Frontal cortex (tissue), 3 donors: ENCODE measurements at regions not wholly inside any gene's neighbourhood (a gene's known extent, or its start where the extent isn't known, plus 50 kb on each side); places are given as distances from the start of the nearest gene placed in this dataset.

Experiments
- DNase-seq, 2 donors: peaks; one replicate each; pipeline ENCODE4 v3.0.0; 2012; ENCODE audit warnings: low spot score in 2 of 2
- FAIRE-seq: peaks from 2 replicates; lab custom pipeline; 2012; peaks lifted over from hg19 to GRCh38; lab: Jason Lieb, UNC
- donor health status: control.
- donor health status: control.
- donor health status: control.

DNA sequence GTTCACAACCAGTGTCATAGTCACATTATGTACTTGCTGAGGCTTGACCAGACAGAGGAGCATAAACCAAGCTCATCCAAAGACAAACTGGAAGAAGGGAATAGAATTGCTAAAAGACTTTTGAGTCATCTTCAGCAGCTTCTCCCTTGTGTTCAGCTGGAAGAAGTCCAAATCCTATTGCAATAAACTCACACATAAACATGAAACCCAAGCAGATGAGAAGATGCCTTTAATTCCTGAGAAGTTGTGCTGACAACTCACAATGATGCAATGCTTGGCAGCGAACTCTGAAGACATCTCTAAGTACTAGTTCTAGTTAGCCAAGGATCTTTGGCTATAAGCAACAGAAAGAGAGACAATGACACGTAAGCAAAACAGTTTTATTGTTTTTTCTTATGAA, 642.1 kb downstream of the KCTD16 start:
- FAIRE-seq, result no peak
- no peak for DNase-seq

DNA sequence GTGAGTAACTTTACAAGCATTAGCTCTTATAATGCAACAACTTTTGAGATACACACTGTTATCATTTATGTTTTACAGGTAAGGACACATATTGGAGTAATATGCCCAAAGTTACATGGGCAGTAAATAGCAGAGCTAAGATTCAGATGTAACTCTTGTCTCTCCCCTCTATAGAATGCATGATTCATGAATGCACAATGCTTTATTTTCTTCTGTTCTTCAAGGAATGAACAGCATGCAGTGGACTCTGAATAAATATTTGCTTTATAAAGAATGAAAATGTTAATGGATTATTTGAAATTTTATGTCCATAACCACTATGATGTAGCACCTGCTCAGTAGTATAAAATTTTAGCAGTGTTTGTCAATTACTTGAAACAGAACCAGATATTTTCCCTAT, 629.5 kb downstream of the KCTD16 start:
- no peak for FAIRE-seq
- no peak for DNase-seq

DNA sequence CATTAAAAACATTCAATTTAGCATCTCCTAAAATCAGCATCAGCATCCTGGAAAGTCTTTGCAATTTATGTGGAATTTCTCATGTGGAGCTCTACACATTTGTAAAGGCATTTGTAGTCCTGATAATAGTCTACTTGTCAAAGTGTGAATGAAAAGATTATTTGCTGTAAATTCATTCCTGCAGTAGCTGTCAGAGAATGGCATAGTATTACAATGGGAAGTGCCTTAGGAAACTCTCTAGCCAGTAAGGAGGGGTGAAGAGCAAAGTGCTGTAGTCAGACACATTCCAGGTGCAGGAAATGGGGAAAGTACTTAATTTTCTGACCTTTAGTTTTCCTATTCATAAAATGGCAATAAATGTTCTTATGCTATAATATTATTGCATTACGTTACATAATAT, 627.9 kb downstream of the KCTD16 start:
- FAIRE-seq (no peak), DNase-seq (no peak)

DNA sequence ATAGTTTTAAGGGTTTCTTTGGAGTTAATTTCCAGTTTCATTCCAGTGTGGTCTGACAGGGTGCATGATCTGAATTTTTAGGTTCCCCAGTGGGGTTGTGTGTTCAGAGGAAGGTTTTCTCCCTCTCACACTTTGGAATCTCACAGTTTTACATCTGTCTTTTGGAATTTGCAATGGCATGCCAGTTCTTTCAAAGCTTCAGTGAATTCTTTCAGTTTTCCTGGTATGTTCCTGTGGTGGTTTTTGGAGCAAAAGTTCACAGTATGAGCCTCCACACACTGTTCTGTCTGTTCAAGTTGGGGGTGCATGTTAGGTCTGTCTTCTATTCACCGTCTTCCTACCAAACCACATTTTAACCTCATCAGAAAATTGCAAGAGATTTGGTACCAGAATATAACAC, 624.2 kb downstream of the KCTD16 start:
- FAIRE-seq (no peak), DNase-seq (no peak)

DNA sequence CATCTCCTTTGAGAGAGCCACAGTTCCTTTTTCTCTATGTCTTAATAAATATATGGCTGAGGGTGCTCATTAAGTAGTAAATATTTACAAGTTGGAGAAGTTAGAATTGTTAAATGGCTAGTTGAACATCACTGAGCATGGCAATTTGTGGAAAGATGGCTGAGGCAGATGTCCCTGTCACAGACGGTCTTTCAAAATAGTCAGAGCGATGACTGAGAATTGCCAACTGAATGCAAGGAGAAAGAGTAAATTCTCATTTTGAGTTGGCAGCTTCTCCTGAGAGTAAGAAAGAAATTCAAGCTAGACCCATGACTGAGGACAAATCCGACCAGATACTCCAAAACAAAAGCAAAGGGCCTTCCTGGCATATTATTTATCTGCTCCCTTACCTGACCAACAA, 617.9 kb downstream of the KCTD16 start:
- no peak for DNase-seq
- no peak for FAIRE-seq

DNA sequence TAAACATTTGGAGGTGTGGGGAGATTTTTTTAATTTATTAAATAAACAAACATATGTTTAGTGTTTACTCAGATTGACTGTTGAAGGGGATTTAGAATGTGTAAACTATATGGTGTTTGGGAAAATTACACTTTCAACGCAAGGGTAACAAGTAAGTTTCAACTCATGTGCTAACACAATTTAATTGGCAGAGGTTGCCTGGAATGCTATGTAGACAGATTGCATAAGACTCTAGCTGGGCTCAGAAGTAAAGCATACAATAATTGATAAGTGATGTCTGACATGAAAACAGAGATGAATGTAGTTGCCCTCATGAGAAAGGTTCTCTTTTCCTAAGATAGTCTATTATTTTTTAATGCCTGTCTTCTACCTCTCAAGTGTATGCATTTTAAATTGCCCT, 617.4 kb downstream of the KCTD16 start:
- DNase-seq (no peak), FAIRE-seq (no peak)

DNA sequence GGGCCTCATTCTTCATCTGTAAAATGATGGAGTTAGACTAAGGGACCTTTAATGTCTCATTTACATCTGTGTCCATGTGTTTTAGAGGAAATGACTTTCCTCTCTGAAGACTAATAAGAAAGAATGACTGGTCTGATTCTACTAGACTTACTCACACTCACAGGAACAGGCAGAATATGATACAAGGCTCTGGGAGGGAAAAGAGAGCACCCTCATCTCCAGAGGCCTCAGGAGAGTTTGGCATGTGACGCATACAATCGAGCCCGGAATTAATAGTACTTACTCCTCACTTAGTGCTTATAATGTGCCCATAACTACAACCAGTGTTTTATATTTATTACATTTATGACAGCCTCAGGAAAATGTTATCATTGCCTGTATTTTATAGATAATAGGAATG, 608.7 kb downstream of the KCTD16 start:
- FAIRE-seq, result no peak
- DNase-seq, result no peak

DNA sequence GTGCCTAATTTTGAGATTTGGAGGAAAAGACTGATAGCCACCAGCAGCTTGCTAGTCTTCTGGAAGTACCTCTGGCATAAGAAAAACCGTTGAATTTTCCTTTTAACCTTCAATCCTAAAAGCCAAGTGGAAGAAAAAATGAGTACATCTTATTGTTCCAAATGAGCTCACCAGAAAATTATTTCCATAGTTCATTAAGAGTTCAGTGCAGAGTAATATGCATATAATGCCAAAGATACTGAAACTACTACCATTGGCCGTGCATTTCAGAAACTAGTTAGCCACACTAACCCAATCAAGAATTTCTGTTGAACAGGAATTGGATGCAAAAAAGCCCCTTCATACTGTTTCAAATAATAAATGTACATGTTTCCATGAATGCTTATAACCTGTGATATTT, 607.9 kb downstream of the KCTD16 start:
- DNase-seq (no peak), FAIRE-seq (no peak)

DNA sequence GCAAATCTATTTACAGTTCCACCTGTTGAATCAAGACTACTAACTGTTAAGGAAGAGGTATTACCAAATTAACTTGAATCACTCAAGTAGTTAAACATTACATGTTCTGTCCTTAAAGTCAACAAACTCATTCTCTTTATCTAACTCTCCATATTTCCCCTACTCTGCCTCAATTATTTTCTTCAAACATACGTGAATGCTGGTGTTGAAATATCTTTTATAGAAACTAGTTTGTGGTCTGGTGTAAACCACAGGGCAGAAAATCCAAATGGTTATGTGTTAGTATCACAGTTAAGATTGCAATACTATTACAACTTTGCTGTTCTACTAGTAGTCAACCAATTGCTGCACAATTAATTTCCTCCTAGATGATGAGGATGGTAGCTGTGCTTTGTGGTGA, 603.5 kb downstream of the KCTD16 start:
- FAIRE-seq (no peak), DNase-seq (no peak)

DNA sequence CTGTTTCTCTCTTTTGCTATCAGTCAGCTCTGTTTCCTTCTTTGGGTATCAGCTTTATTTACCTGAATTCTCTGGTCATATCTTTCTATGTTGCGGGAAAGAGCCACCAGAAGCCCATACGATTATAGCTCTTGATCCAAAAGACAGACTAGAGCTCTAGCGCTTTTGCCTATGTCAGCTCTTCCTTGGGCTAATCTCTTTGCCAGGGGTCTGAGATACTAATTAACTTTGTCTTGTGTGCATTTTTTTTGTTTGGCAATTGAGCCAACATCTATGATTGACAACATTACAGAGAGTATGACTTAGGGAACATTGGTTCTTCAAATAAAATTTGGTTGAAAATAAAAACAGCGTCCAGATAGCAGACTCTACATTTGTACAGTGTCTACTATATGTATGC, 603.0 kb downstream of the KCTD16 start:
- DNase-seq, result no peak
- no peak for FAIRE-seq

DNA sequence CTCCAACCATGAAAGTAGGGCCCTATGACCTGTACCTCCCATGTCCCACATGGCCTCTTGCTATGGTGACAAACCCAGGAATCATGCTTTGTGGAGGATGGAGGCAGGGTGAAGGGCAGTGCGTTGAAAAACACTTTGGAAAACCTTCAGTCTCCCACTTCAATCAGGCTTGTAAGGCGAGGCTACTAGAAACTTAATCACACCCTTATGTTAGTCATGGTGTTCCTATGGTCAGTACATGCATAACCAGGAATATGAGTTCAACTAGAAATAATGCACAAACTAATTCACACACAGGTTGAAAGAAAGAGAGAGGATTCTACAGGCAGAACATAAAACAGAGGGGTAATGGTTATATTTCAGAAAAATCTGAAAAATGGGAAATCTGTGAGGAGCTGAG, 601.1 kb downstream of the KCTD16 start:
- no peak for FAIRE-seq

DNA sequence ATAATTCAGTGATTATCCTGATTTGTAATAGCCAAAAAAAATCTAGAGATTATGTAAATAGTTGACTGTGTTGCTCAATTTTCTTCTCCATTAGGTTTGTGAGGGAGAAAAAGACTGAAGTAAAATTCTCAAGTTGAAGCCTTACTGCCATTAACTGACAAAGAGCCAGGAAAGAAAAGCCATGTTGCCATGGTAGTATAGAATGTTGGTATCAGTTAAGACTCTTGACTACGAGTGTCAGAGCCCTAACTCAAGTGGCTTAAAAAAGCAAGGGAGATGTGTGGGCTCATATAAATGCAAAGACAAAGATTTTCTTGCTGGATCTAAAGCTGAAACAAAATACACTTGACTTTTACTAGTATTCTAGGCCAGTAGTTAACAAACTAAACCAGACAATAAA, 571.7 kb downstream of the KCTD16 start:
- no peak for FAIRE-seq
- DNase-seq, result no peak

More for the DNA sequence above, 601.1 kb downstream of the KCTD16 start:
- no peak for DNase-seq

DNA sequence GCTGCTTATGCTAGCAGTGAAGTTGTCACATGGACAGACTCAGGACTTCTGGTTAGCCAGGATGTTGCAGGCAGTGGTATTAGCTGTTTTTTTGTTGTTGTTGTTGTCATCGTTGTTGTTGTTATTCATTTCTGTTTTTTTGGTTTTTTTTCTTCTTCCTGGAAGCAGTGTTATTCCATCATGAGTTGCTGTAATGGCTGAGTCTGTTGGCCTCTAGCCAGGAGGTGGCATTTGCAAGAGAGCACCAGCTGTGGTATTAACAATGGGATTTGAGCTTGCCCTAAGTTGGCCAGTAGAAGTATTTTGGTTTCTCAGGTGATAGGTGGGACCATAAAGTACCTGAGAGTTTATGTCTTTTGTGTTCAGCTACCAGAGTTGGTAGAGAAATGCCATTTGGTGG, 561.1 kb downstream of the KCTD16 start:
- FAIRE-seq (no peak), DNase-seq (no peak)

DNA sequence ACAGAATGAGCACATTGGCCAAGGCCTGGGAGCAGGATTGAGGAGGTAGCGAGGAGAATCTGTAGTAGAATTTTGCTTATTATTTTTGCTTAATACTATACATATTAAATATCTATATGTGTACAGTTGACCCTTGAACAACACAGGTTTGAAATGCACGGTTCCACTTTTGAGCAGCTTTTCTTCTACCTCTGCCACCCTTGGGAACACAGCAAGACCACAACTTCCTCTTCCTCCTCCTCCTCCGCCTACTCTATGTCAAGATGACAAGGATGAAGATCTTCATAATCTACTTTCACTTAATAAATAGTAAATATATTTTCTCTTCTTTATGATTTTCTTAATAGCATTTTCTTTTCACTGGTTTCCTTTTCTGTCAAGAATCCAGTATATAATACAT, 541.4 kb downstream of the KCTD16 start:
- no peak for FAIRE-seq
- DNase-seq, result no peak

DNA sequence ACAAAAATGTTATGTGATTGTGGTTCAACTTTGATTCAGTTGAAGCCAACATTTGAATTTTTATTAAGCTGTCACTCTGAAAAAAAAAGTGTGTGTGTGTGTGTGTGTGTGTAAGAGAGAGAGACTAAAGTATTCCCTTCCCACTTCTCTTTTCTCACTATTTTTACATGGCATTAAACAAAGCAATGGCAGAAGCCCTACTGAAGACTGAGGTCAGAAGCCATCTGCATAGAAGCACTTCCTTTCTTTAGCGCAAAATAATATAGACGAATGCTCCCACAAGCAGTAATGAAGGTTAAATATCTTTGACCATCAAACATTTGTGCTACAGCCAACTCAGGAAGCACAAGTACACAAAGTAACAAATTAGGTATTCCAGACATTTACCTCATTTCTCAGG, 540.5 kb downstream of the KCTD16 start:
- no peak for FAIRE-seq

DNA sequence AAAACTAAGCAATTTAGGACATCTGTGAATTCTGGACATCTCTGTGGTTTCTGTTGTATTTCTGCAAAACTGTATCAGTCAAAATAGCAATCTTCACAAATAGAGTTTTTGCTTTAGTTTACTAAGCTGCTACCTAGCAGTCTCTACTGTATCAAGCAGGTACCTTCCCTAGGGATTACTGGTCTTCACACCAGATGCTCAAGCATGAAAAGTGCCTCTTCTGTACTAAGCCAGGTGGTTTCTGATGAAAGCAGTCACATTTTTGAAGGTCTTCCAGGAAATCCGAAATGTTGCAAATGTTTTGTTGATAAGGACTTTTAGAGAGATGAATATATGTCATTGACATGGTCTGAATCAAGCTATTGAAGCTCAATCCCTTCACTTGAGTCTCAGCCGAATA, 540.0 kb downstream of the KCTD16 start:
- DNase-seq (no peak), FAIRE-seq (no peak)

More for the DNA sequence above, 540.5 kb downstream of the KCTD16 start:
- no peak for DNase-seq

DNA sequence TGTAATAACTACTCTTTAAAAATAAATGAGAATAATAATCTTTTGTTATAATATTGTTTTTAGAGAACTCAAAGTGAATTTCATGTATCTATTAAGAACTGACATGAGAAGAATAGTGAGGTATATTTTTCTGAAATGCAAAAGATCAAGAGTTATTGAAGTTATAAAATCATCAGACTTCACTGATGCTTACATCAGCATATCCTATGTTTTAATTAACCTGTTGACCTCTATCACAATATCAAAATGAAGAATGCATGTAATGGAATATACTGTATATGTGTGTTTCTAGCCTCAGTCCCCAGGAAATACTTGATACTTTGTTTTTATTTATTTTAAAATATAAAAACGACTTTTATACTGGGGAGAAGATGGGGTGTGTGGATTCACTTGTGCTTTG, 533.1 kb downstream of the KCTD16 start:
- no peak for FAIRE-seq
- DNase-seq, result no peak

DNA sequence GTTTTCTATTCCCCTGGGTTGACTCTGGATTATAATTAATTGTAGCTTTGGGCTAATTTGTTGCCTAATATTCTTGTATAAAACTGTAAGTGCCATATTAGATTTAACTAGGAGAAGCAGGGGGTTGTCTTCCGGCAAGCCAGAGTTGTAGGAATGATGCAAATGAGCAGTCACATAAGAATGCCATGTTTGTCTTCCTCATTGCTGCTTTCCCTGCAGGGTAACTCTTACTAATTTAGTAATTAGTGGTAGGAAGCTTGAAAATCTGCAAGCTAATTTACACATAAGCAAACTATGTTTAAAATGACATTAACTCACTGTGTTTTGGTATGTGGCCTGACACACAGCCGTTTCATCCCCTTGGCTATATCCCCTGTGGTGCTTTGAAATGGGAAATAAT, 527.8 kb downstream of the KCTD16 start:
- FAIRE-seq, result no peak
- no peak for DNase-seq

DNA sequence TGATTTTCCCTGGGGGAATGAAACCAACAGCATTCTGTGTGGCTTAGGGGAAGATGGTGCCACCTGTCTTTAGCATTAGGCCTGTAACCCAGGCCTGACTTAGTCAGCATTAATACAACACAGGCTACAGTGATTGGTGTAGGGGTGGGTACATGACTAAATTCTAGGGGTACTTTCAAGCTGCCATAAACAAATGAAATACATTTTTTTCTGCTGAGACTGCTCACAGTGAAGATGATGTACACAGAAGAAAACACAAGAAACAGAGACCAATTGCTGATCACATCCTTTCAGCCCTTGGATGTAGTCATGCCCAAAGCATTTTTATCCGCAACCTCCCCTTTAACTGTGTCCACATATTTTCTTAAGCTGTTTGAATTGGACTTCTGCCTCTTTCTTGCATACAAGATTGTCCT, 527.2 kb downstream of the KCTD16 start:
- FAIRE-seq, result no peak
- no peak for DNase-seq

DNA sequence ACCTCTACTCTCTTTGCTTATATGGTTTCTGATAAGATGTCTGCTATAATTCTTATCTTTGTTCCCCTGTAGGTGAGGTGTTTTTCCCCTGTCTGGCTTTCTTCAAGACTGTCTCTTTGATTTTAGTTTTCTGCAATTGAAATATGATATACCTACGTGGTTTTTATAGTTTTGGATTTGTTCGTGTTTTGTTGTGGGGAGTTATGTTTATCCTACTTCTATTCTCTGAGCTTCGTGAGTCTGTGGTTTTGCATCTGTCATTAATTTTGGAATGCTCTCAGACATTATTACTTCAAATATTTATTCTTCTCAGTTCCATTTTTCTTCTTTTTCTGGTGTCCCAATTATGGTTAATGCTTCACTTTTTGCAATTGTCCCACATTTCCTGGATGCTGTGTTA, 521.3 kb downstream of the KCTD16 start:
- no peak for FAIRE-seq

DNA sequence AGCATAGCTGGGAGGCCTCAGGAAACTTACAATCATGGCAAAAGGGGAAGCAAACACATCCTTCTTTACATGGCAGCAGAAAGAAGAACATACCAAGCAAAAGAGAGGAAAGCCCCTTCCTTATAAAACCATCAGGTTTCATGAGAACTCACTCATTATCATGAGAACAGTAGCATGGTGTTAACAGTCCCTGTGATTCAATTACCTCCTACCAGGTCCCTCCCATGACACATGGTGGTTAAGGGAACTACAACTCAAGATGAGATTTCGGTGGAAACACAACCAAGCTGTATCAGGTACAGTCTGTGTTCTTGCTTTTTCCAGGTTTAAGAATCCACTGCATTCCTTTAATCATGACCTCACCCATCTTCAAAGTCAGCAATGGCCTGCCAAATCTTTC, 514.2 kb downstream of the KCTD16 start:
- FAIRE-seq (no peak), DNase-seq (no peak)

More for the DNA sequence above, 521.3 kb downstream of the KCTD16 start:
- DNase-seq, result no peak

DNA sequence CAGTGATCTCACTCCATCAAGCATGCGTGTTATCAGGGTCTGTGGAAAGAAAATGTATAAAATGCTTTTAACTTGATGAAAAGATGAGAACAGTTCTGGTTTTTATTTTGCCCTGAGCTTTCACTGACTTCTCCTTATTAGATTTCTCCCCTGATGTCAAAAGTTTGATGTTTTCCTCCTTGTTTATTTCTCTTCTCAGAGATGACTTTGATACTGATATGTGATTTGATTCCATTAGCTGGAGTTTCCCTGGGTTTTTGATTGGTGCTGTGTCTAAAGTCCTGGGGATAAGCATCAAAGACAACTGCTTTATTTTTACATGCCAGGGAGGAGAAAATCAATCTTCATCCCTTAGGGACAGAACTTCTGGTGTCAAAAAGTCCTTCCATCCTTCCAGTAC, 510.0 kb downstream of the KCTD16 start:
- FAIRE-seq (no peak), DNase-seq (no peak)

DNA sequence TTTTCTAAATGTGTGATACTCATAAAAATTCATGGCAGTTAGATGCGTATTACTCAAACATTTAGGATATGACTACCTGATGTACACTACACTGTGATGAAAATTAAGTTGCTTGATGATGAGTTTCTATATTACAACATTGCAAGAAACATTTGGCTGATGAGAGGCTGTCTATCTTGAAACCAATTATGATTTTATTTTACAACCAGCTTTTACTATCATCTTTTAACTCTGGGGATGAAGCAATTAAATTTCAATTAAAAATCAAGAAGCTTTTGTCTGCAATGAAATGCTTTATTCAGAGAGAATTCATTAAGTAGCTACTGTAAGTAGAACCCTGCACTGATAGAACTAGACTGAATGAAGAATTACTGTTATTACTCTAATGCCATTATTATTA, 500.4 kb downstream of the KCTD16 start:
- DNase-seq, result no peak
- FAIRE-seq, result no peak
